ENCODE measurements at regions not wholly inside any gene's neighbourhood (a gene's known extent, or its start where the extent isn't known, plus 50 kb on each side); places are given as distances from the start of the nearest gene placed in this dataset.

- no peaks in the 10 kb centered on the region for H3K27me3 ChIP-seq (ENCODE audit: control insufficient read depth in 1 of 2, insufficient read depth in 2 of 2, low read length in 2 of 2)
- no peak for TF ChIP-seq CTCF (IDR thresholded peaks at IDR 0.05)
- ChIA-PET CTCF (no interaction called here), POLR2A (no interaction called here)
- no peak overlapping the region for H3K4me3 Mint-ChIP-seq
- H3K27ac ChIP-seq (ENCODE audit: low read depth in 1 of 2, low read length in 2 of 2) = no peak overlapping the region
- H3K9me3 ChIP-seq (ENCODE audit: control insufficient read depth in 1 of 2, insufficient read depth in 1 of 2, low read length in 2 of 2) = no peaks in the 10 kb centered on the region
- no peaks in the 10 kb centered on the region for H3K4me1 ChIP-seq (ENCODE audit: insufficient read depth, low read length)
- no peaks in the 10 kb centered on the region for H3K36me3 Mint-ChIP-seq (ENCODE audit: low read depth)
- no peaks in the 10 kb centered on the region for H3K9me3 Mint-ChIP-seq
- intact Hi-C loops (cut with DNase I, micrococcal nuclease) = no loop called here
- DNase-seq (no peak), ATAC-seq (ENCODE audit: poor library complexity) (no peak)
- no peaks in the 10 kb centered on the region for H3K36me3 ChIP-seq (ENCODE audit: insufficient read depth, low read length)
- H3K4me1 Mint-ChIP-seq (ENCODE audit: low read depth) = no peaks in the 10 kb centered on the region
- peaks cover 2% of the 10 kb centered on the region for H3K27me3 Mint-ChIP-seq
- no peak overlapping the region for H3K27ac Mint-ChIP-seq
- H3K4me3 ChIP-seq (ENCODE audit: low read length) = no peak overlapping the region
Measured at GRCh38 chr20:52800734-52801627, 171.2 kb upstream of the TSHZ2 start.

GRCh38 chr20:52799130-52799529 lies 173.0 kb upstream of the TSHZ2 start:
- Histone ChIP-seq H3K4me1 (ENCODE audit: insufficient read depth, low read length) (no peaks in the 10 kb centered on the region), H3K36me3 (ENCODE audit: insufficient read depth, low read length) (no peaks in the 10 kb centered on the region), H3K9me3 (ENCODE audit: control insufficient read depth in 1 of 2, insufficient read depth in 1 of 2, low read length in 2 of 2) (no peaks in the 10 kb centered on the region), H3K27ac (ENCODE audit: low read depth in 1 of 2, low read length in 2 of 2) (no peak overlapping the region), H3K27me3 (ENCODE audit: control insufficient read depth in 1 of 2, insufficient read depth in 2 of 2, low read length in 2 of 2) (no peaks in the 10 kb centered on the region), H3K4me3 (ENCODE audit: low read length) (no peak overlapping the region)
- H3K4me3 Mint-ChIP-seq = no peak overlapping the region
- no peaks in the 10 kb centered on the region for H3K4me1 Mint-ChIP-seq (ENCODE audit: low read depth)
- intact Hi-C loops (cut with DNase I, micrococcal nuclease) = no loop called here
- no peak overlapping the region for H3K27ac Mint-ChIP-seq
- ChIA-PET POLR2A (no interaction called here), CTCF (no interaction called here)
- no peaks in the 10 kb centered on the region for H3K9me3 Mint-ChIP-seq
- H3K27me3 Mint-ChIP-seq = no peaks in the 10 kb centered on the region
- DNase-seq (no peak), ATAC-seq (ENCODE audit: poor library complexity) (no peak)
- TF ChIP-seq CTCF (IDR thresholded peaks at IDR 0.05) = no peak
- no peaks in the 10 kb centered on the region for H3K36me3 Mint-ChIP-seq (ENCODE audit: low read depth)

- POLR2A ChIA-PET = no interaction called here
Measured at GRCh38 chr20:52798124-52798523, 174.0 kb upstream of the TSHZ2 start.

More at GRCh38 chr20:52798124-52798523, 174.0 kb upstream of the TSHZ2 start:
- no peaks in the 10 kb centered on the region for H3K4me1 ChIP-seq (ENCODE audit: insufficient read depth, low read length)
- no peaks in the 10 kb centered on the region for H3K27me3 Mint-ChIP-seq
- H3K9me3 Mint-ChIP-seq = no peaks in the 10 kb centered on the region
- H3K4me3 Mint-ChIP-seq = no peak overlapping the region
- no peaks in the 10 kb centered on the region for H3K4me1 Mint-ChIP-seq (ENCODE audit: low read depth)
- H3K36me3 Mint-ChIP-seq (ENCODE audit: low read depth) = no peaks in the 10 kb centered on the region
- H3K27ac ChIP-seq (ENCODE audit: low read depth in 1 of 2, low read length in 2 of 2) = no peak overlapping the region
- CTCF ChIA-PET = no interaction called here
- no peaks in the 10 kb centered on the region for H3K27me3 ChIP-seq (ENCODE audit: control insufficient read depth in 1 of 2, insufficient read depth in 2 of 2, low read length in 2 of 2)
- intact Hi-C loops (cut with DNase I, micrococcal nuclease) = no loop called here
- no peak for TF ChIP-seq CTCF (IDR thresholded peaks at IDR 0.05)
- no peaks in the 10 kb centered on the region for H3K9me3 ChIP-seq (ENCODE audit: control insufficient read depth in 1 of 2, insufficient read depth in 1 of 2, low read length in 2 of 2)
- no peak overlapping the region for H3K27ac Mint-ChIP-seq
- no peak overlapping the region for H3K4me3 ChIP-seq (ENCODE audit: low read length)
- ATAC-seq (ENCODE audit: poor library complexity) (no peak), DNase-seq (no peak)
- no peaks in the 10 kb centered on the region for H3K36me3 ChIP-seq (ENCODE audit: insufficient read depth, low read length)
